Small intestine (tissue), 7 donors: ENCODE measurements at regions not wholly inside any gene's neighbourhood (a gene's known extent, or its start where the extent isn't known, plus 50 kb on each side); places are given as distances from the start of the nearest gene placed in this dataset.

Experiments used
- DNase-seq, 2 donors: peaks; one replicate each; pipeline versions ENCODE4 v3.0.0 to v3.0.0-alpha.2; 2013
- FAIRE-seq: peaks from 2 replicates; lab custom pipeline; 2012; peaks lifted over from hg19 to GRCh38; lab: Jason Lieb, UNC
- H3K27ac ChIP-seq, 3 donors: one replicate each; pipeline ENCODE4 v1.5.1; 2013; ENCODE audit warnings: low read length in 2 of 3, mild to moderate bottlenecking in 2 of 3, control low read depth in 1 of 3, inconsistent platforms in 1 of 3, low read depth in 1 of 3, moderate library complexity in 1 of 3
- H3K27me3 ChIP-seq, 3 donors: one replicate each; pipeline ENCODE4 v1.6.1; 2013; ENCODE audit warnings: low read length in 3 of 3, inconsistent platforms in 1 of 3; ENCODE audit not compliant: control insufficient read depth in 3 of 3, insufficient read depth in 3 of 3
- H3K36me3 ChIP-seq, 3 donors: one replicate each; pipeline ENCODE4 v1.6.1; 2013; ENCODE audit warnings: low read length in 3 of 3, inconsistent platforms in 1 of 3, low read depth in 1 of 3, mild to moderate bottlenecking in 1 of 3, moderate library complexity in 1 of 3; ENCODE audit not compliant: control insufficient read depth in 3 of 3, insufficient read depth in 2 of 3
- H3K4me1 ChIP-seq, 3 donors: one replicate each; pipeline ENCODE4 v1.6.1; 2013; ENCODE audit warnings: low read length in 2 of 3, inconsistent platforms in 1 of 3, low read depth in 1 of 3, mild to moderate bottlenecking in 1 of 3, moderate library complexity in 1 of 3; ENCODE audit not compliant: control insufficient read depth in 3 of 3, insufficient read depth in 2 of 3
- H3K4me3 ChIP-seq, 3 donors: one replicate each; pipeline ENCODE4 v1.5.1; 2013; ENCODE audit warnings: low read length in 3 of 3, control low read depth in 1 of 3, inconsistent platforms in 1 of 3, low read depth in 1 of 3, mild to moderate bottlenecking in 1 of 3, moderate library complexity in 1 of 3
- H3K9me3 ChIP-seq, 2 donors: one replicate each; pipeline ENCODE4 v1.6.1; 2013; ENCODE audit warnings: low read depth in 1 of 2, low read length in 1 of 2; ENCODE audit not compliant: control insufficient read depth in 2 of 2, insufficient read depth in 1 of 2
- WGBS, 3 donors: extraction: QIAGEN DNeasy Blood & Tissue Kit; methylation state at CpG; one replicate each; pipeline ENCODE4 v1.1.7; 2013; 5-methylcytosine and 5-hydroxymethylcytosine counted together
- donor health status: healthy with polysubstance abuse.
- donor health status: control.
- donor health status: control.
- donor health status: Bipolar disorder and iron deficiency.
- donor health status: healthy.

- Histone ChIP-seq H3K27me3 (peaks cover 0 to 3% (median 0%) of the 10 kb centered on the region in 3 donors), H3K36me3 (no peaks in the 10 kb centered on the region), H3K4me1 (no peaks in the 10 kb centered on the region), H3K9me3 (no peaks in the 10 kb centered on the region), H3K27ac (no peak overlapping the region), H3K4me3 (no peak overlapping the region)
- 53 to 61% (median 61%) methylated on average over 16 of the region's 16 CpGs for WGBS, 3 donors
- no peak for DNase-seq
- FAIRE-seq: no peak
These were observed 372.0 kb downstream of the PREX1 start for GRCh38 chr20:48455651-48456365.

GRCh38 chr20:48454671-48455490 lies 372.9 kb downstream of the PREX1 start:
- H3K4me1 ChIP-seq: no peaks in the 10 kb centered on the region
- DNase-seq: no peak
- WGBS, 3 donors: 57 to 68% (median 63%) methylated on average over 14 of the region's 14 CpGs
- H3K27ac ChIP-seq: no peak overlapping the region
- FAIRE-seq: no peak
- H3K27me3 ChIP-seq: peaks cover 0 to 3% (median 0%) of the 10 kb centered on the region in 3 donors
- H3K36me3 ChIP-seq: no peaks in the 10 kb centered on the region
- no peak overlapping the region for H3K4me3 ChIP-seq
- H3K9me3 ChIP-seq: no peaks in the 10 kb centered on the region

DNA sequence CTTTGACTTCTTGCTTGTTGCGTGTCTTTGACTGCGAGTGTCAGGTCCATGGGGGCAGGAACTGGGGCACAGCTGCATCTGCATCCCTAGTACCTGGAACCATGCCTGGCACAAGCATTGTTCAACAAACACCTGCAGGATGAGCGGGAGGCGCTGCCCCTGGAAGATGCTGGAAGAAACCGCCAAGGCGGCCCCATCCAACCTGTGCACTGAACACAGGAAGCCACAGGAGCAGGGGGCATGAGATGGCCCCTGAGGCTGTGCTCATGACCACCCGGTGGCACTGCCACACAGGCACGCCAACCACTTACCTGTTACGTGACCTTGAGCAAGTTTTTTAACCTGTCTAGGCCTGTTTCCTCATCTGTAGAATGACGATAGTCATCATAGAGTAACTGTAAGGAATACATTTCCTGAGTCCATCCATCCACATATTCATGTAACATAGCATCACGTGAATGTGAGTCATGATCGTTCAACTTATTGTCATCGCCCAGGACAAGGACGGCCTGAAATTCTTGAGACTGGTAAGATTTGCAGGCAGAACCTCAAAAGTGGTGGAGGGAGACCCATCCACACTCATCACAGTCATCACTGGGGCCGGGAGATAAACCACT lies 374.2 kb downstream of the PREX1 start:
- H3K27me3 ChIP-seq: peaks cover 0 to 3% (median 0%) of the 10 kb centered on the region in 3 donors
- no peaks in the 10 kb centered on the region for H3K4me1 ChIP-seq

GRCh38 chr20:48451401-48451800 lies 376.4 kb downstream of the PREX1 start:
- WGBS, 3 donors: 75 to 90% (median 78%) methylated on average over 6 of the region's 6 CpGs
- Histone ChIP-seq H3K27me3 (peaks cover 0 to 3% (median 0%) of the 10 kb centered on the region in 3 donors), H3K27ac (no peak overlapping the region), H3K36me3 (no peaks in the 10 kb centered on the region), H3K4me1 (no peaks in the 10 kb centered on the region), H3K4me3 (no peak overlapping the region), H3K9me3 (no peaks in the 10 kb centered on the region)
- FAIRE-seq (no peak), DNase-seq (no peak)

More for the DNA sequence above, 374.2 kb downstream of the PREX1 start:
- no peaks in the 10 kb centered on the region for H3K36me3 ChIP-seq
- no peak overlapping the region for H3K4me3 ChIP-seq
- H3K27ac ChIP-seq: no peak overlapping the region
- FAIRE-seq (no peak), DNase-seq (no peak)
- no peaks in the 10 kb centered on the region for H3K9me3 ChIP-seq
- WGBS, 3 donors: 79 to 91% (median 84%) methylated on average over 15 of the region's 15 CpGs

- Histone ChIP-seq H3K4me1 (no peaks in the 10 kb centered on the region), H3K9me3 (peaks cover 0 to 6% of the 10 kb centered on the region in 2 donors), H3K27ac (no peak overlapping the region), H3K36me3 (no peaks in the 10 kb centered on the region), H3K27me3 (peaks cover 0 to 2% (median 0%) of the 10 kb centered on the region in 3 donors), H3K4me3 (no peak overlapping the region)
- DNase-seq (no peak), FAIRE-seq (no peak)
- 58 to 65% (median 60%) methylated on average over 10 of the region's 10 CpGs for WGBS, 3 donors
These were observed 378.9 kb downstream of the PREX1 start for GRCh38 chr20:48448666-48449600.

GRCh38 chr20:48447456-48447855 lies 380.3 kb downstream of the PREX1 start:
- no peak for FAIRE-seq
- WGBS, 3 donors: 64 to 86% (median 81%) methylated on average over 4 of the region's 4 CpGs

GRCh38 chr20:48445827-48446226 lies 382.0 kb downstream of the PREX1 start:
- DNase-seq (no peak), FAIRE-seq (no peak)
- no peak overlapping the region for H3K4me3 ChIP-seq
- peaks cover 0 to 2% (median 0%) of the 10 kb centered on the region in 3 donors for H3K27me3 ChIP-seq
- peaks cover 0 to 12% of the 10 kb centered on the region in 2 donors for H3K9me3 ChIP-seq
- WGBS, 3 donors: 85 to 88% (median 86%) methylated on average over 6 of the region's 6 CpGs
- no peaks in the 10 kb centered on the region for H3K36me3 ChIP-seq
- no peak overlapping the region for H3K27ac ChIP-seq
- H3K4me1 ChIP-seq: no peaks in the 10 kb centered on the region

More at GRCh38 chr20:48447456-48447855, 380.3 kb downstream of the PREX1 start:
- DNase-seq: no peak
- Histone ChIP-seq H3K36me3 (no peaks in the 10 kb centered on the region), H3K9me3 (peaks cover 0 to 12% of the 10 kb centered on the region in 2 donors), H3K4me1 (no peaks in the 10 kb centered on the region), H3K4me3 (no peak overlapping the region), H3K27me3 (peaks cover 0 to 2% (median 0%) of the 10 kb centered on the region in 3 donors), H3K27ac (no peak overlapping the region)
